Endothelial cell of umbilical vein (primary cell): ENCODE measurements at regions not wholly inside any gene's neighbourhood (a gene's known extent, or its start where the extent isn't known, plus 50 kb on each side); places are given as distances from the start of the nearest gene placed in this dataset.

ENCODE experiments used
- BruUV-seq: library from RNA; stranded (reverse); fragments of 400-500 nt; replicated peaks from 2 replicates; lab custom pipeline; 2021; lab: Mats Ljungman, UMichigan
- CTCF ChIA-PET: fragments of 300-600, 350-600 bp; sonication (Branson Sonifier 250); formaldehyde crosslinking; loops from one replicate; lab custom pipeline; 2021; ENCODE audit warnings: antibody characterized with exemption, inconsistent platforms; lab: Charles Lee
- POLR2A ChIA-PET: fragments of 300-600, 350-600 bp; sonication (Branson Sonifier 250); formaldehyde crosslinking; loops from one replicate; lab custom pipeline; 2021; ENCODE audit warnings: antibody characterized with exemption, inconsistent platforms; lab: Charles Lee
- DNase-seq: peaks from one replicate; pipeline ENCODE4 v3.0.0-alpha.2; 2011; ENCODE audit warnings: low read depth, low spot score
- FAIRE-seq: peaks from 2 replicates; lab custom pipeline; 2011; peaks lifted over from hg19 to GRCh38; lab: Jason Lieb, UNC
- H2AFZ ChIP-seq: 2 replicates; pipeline ENCODE4 v1.6.0; 2012; ENCODE audit warnings: low read depth, low read length, control low read depth, inconsistent platforms
- H3K27ac ChIP-seq: 2 replicates; pipeline ENCODE4 v1.5.1; 2011; ENCODE audit warnings: low read depth, mild to moderate bottlenecking, control low read depth, low read length, moderate library complexity; ENCODE audit not compliant: insufficient read depth
- H3K27me3 ChIP-seq, 2 experiments: 2 replicates each; pipeline versions ENCODE4 v1.6.0 to v1.6.1; 2011; ENCODE audit warnings: low read length in 2 of 2, mixed read lengths in 1 of 2; ENCODE audit not compliant: control insufficient read depth in 2 of 2, insufficient read depth in 2 of 2
- H3K36me3 ChIP-seq, 2 experiments: 2 replicates in 1 of 2; 3 replicates in 1 of 2; pipeline ENCODE4 v1.5.1; 2011; ENCODE audit warnings: low read length in 2 of 2, mild to moderate bottlenecking in 1 of 2, moderate library complexity in 1 of 2; ENCODE audit not compliant: control insufficient read depth in 2 of 2, insufficient read depth in 2 of 2; ENCODE audit errors: extremely low read depth in 1 of 2
- H3K4me1 ChIP-seq: 3 replicates; pipeline ENCODE4 v1.5.1; 2011; ENCODE audit warnings: mild to moderate bottlenecking, low read length; ENCODE audit not compliant: control insufficient read depth, insufficient read depth; ENCODE audit errors: extremely low read depth
- H3K4me2 ChIP-seq: 2 replicates; pipeline ENCODE4 v1.6.1; 2011; ENCODE audit warnings: low read length, control low read depth, mixed read lengths; ENCODE audit not compliant: insufficient read depth
- H3K4me3 ChIP-seq, 3 experiments: fragments of 200-600 bp in 1 of 3; sonication (generic), shearing (Covaris generic) in 1 of 3; replicated peaks in 1 of 3; 2 replicates each; pipeline ENCODE4 v1.5.1; 2011 to 2016; ENCODE audit warnings: control low read depth in 3 of 3, low read length in 3 of 3, mild to moderate bottlenecking in 2 of 3, inconsistent platforms in 1 of 3, low read depth in 1 of 3, moderate library complexity in 1 of 3; ENCODE audit not compliant: insufficient read depth in 1 of 3
- H3K79me2 ChIP-seq: 2 replicates; pipeline ENCODE4 v1.6.0; 2012; ENCODE audit warnings: low read length, inconsistent platforms; ENCODE audit not compliant: control insufficient read depth, insufficient read depth
- H3K9ac ChIP-seq: replicated peaks from 2 replicates; pipeline ENCODE3; 2011; ENCODE audit warnings: low read length, control low read depth; ENCODE audit not compliant: insufficient read depth; ENCODE audit errors: extremely low read depth
- H3K9me1 ChIP-seq: replicated peaks from 3 replicates; pipeline ENCODE4 v1.6.0; 2011; ENCODE audit warnings: mild to moderate bottlenecking, low read length; ENCODE audit not compliant: control insufficient read depth, insufficient read depth; ENCODE audit errors: extremely low read depth
- H3K9me3 ChIP-seq: replicated peaks from 2 replicates; pipeline ENCODE4 v1.5.1; 2012; ENCODE audit warnings: low read length, inconsistent platforms; ENCODE audit not compliant: control insufficient read depth, insufficient read depth
- H4K20me1 ChIP-seq: replicated peaks from 2 replicates; pipeline ENCODE3; 2011; ENCODE audit warnings: mild to moderate bottlenecking, low read length; ENCODE audit not compliant: control insufficient read depth, insufficient read depth; ENCODE audit errors: extremely low read depth
- CTCF ChIP-seq, 2 donors: IDR thresholded peaks; 1 replicate in 1 of 2; 2 replicates in 1 of 2; pipeline ENCODE4 v1.5.1; 2011; ENCODE audit warnings: low read length in 2 of 2, mild to moderate bottlenecking in 2 of 2, moderate library complexity in 2 of 2, control low read depth in 1 of 2, inconsistent platforms in 1 of 2, low read depth in 1 of 2; ENCODE audit not compliant: insufficient read depth in 1 of 2; ENCODE audit errors: extremely low read depth in 1 of 2
- EZH2 ChIP-seq: IDR thresholded peaks from 2 replicates; pipeline ENCODE4 v1.6.1; 2012; ENCODE audit warnings: borderline replicate concordance, low read depth, mild to moderate bottlenecking, moderate library complexity, low read length, inconsistent platforms; ENCODE audit not compliant: severe bottlenecking
- FOS ChIP-seq: IDR thresholded peaks from 2 replicates; pipeline ENCODE4 v1.6.1; 2011; ENCODE audit warnings: mild to moderate bottlenecking, low read length, moderate library complexity, borderline replicate concordance; ENCODE audit not compliant: insufficient read depth
- GATA2 ChIP-seq: IDR thresholded peaks from 2 replicates; pipeline ENCODE4 v1.7.0; 2011; ENCODE audit warnings: low read depth, mild to moderate bottlenecking, moderate library complexity, mixed read lengths, low read length; ENCODE audit not compliant: insufficient read length, insufficient read depth
- JUN ChIP-seq: IDR thresholded peaks from 2 replicates; pipeline ENCODE4 v1.6.1; 2011; ENCODE audit warnings: borderline replicate concordance, low read depth; ENCODE audit not compliant: insufficient read length, insufficient read depth
- MAX ChIP-seq: IDR thresholded peaks from 2 replicates; pipeline ENCODE4 v1.6.1; 2011; ENCODE audit not compliant: insufficient read depth, insufficient read length
- MYC ChIP-seq: IDR thresholded peaks from one replicate; pipeline ENCODE4 v1.6.1; 2011; ENCODE audit warnings: mild to moderate bottlenecking, low read depth, low read length
- POLR2A ChIP-seq: IDR thresholded peaks from 2 replicates; pipeline ENCODE4 v1.6.1; 2012; ENCODE audit warnings: low read depth, mild to moderate bottlenecking, control low read depth, low read length
- POLR2AphosphoS5 ChIP-seq: IDR thresholded peaks from 2 replicates; pipeline ENCODE4 v1.6.1; 2012; ENCODE audit warnings: low read depth, mild to moderate bottlenecking, control low read depth, low read length, moderate library complexity; ENCODE audit not compliant: insufficient read depth
- dilution Hi-C: fragments of 300-500 bp; cut with MboI; formaldehyde crosslinking; loops from one replicate; pipeline ENCODE4 v1.15.0; 2019; ENCODE audit warnings: low sequenced_read_pairs; ENCODE audit not compliant: extremely low pct_ligation_motif_present
- intact Hi-C: fragments of 100-400 bp; cut with micrococcal nuclease; formaldehyde crosslinking; loops from one replicate; pipeline ENCODE4 v1.10.0; 2022

- Histone ChIP-seq H3K9ac (no peak overlapping the region), H3K27ac (no peak overlapping the region), H3K4me3 (no peak overlapping the region), H3K27me3 (no peaks in the 10 kb centered on the region), H3K4me2 (no peak overlapping the region), H3K4me1 (no peaks in the 10 kb centered on the region), H2AFZ (no peak overlapping the region), H4K20me1 (no peaks in the 10 kb centered on the region), H3K79me2 (no peaks in the 10 kb centered on the region), H3K36me3 (no peaks in the 10 kb centered on the region), H3K9me3 (no peaks in the 10 kb centered on the region), H3K9me1 (no peaks in the 10 kb centered on the region)
- FAIRE-seq (no peak), DNase-seq (peak; percentile 7)
- POLR2A ChIA-PET = no interaction called here
- CTCF ChIA-PET = interaction anchor here (0.8 to 1.6 kb wide), 6 partner anchors 10 to 354 kb away, joined by 3 to 5 read pairs (median 4); no protein-coding TSS in a partner anchor
- intact Hi-C loops (no loop called here), dilution Hi-C loops (no loop called here)
- no peak for TF ChIP-seq EZH2
- no peak for TF ChIP-seq FOS
- TF ChIP-seq CTCF (IDR thresholded peaks at IDR 0.05; ENCODE audit: extremely low read depth in 1 of 2, insufficient read depth in 1 of 2, low read depth in 1 of 2, low read length in 2 of 2) = no peak
- no peak for TF ChIP-seq JUN
- no peak for TF ChIP-seq POLR2AphosphoS5
- TF ChIP-seq MAX = no peak
- TF ChIP-seq GATA2 = no peak
- no peak for TF ChIP-seq POLR2A
- no peak for TF ChIP-seq MYC
- BruUV-seq = no TSS peak
Measured at GRCh38 chr15:56844892-56845291, 73.6 kb upstream of the TCF12 start.
